Fibroblast of lung (primary cell): ENCODE measurements at regions not wholly inside any gene's neighbourhood (a gene's known extent, or its start where the extent isn't known, plus 50 kb on each side); places are given as distances from the start of the nearest gene placed in this dataset.
A peak's percentile ranks its signal among the peaks of the same experiment; 100 is the strongest.

Source experiments
- DNase-seq, 2 donors: peaks; one replicate each; pipeline versions ENCODE4 v3.0.0 to v3.0.0-alpha.2; 2010; ENCODE audit warnings: low read depth in 2 of 2
- H2AFZ ChIP-seq: 2 replicates; pipeline ENCODE4 v1.5.1; 2012; ENCODE audit warnings: low read length, control low read depth, inconsistent platforms
- H3K27ac ChIP-seq: 2 replicates; pipeline ENCODE4 v1.5.1; 2011; ENCODE audit warnings: low read length, control low read depth; ENCODE audit not compliant: insufficient read depth
- H3K27me3 ChIP-seq: 2 replicates; pipeline ENCODE4 v1.5.1; 2011; ENCODE audit warnings: mild to moderate bottlenecking, low read length; ENCODE audit not compliant: control insufficient read depth, insufficient read depth
- H3K36me3 ChIP-seq: 2 replicates; pipeline ENCODE4 v1.5.1; 2011; ENCODE audit warnings: low read length; ENCODE audit not compliant: control insufficient read depth, insufficient read depth
- H3K4me1 ChIP-seq: 2 replicates; pipeline ENCODE4 v1.5.1; 2011; ENCODE audit warnings: low read length; ENCODE audit not compliant: control insufficient read depth, insufficient read depth; ENCODE audit errors: extremely low read depth
- H3K4me2 ChIP-seq: 2 replicates; pipeline ENCODE4 v1.5.1; 2011; ENCODE audit warnings: low read length, control low read depth; ENCODE audit not compliant: insufficient read depth; ENCODE audit errors: extremely low read depth
- H3K4me3 ChIP-seq, 4 experiments: fragments of 200-600 bp in 1 of 4; sonication (generic) in 1 of 4; replicated peaks in 1 of 4; 2 replicates each; pipeline ENCODE4 v1.5.1; 2011 to 2016; ENCODE audit warnings: low read length in 4 of 4, low read depth in 3 of 4, mild to moderate bottlenecking in 3 of 4, control low read depth in 2 of 4, inconsistent platforms in 1 of 4, mixed read lengths in 1 of 4; ENCODE audit not compliant: insufficient read depth in 1 of 4; ENCODE audit errors: control extremely low read depth in 1 of 4
- H3K79me2 ChIP-seq: 2 replicates; pipeline ENCODE4 v1.5.1; 2012; ENCODE audit warnings: mild to moderate bottlenecking, low read length, inconsistent platforms; ENCODE audit not compliant: control insufficient read depth, insufficient read depth
- H3K9ac ChIP-seq: 2 replicates; pipeline ENCODE4 v1.5.1; 2011; ENCODE audit warnings: mild to moderate bottlenecking, low read length, control low read depth; ENCODE audit not compliant: insufficient read depth
- H3K9me3 ChIP-seq: 2 replicates; pipeline ENCODE4 v1.5.1; 2012; ENCODE audit warnings: low read depth, low read length; ENCODE audit not compliant: control insufficient read depth, insufficient read depth
- H4K20me1 ChIP-seq: 2 replicates; pipeline ENCODE4 v1.5.1; 2011; ENCODE audit warnings: low read length; ENCODE audit not compliant: control insufficient read depth, insufficient read depth; ENCODE audit errors: extremely low read depth
- EZH2 ChIP-seq: IDR thresholded peaks from 2 replicates; pipeline ENCODE4 v1.5.1; 2012; ENCODE audit warnings: low read length, control low read depth, mild to moderate bottlenecking; ENCODE audit errors: missing control alignments
- TF ChIP-seq, protein P1 (sequence below), 2 donors: IDR thresholded peaks in 1 of 2; conservative IDR thresholded peaks in 1 of 2; 1 replicate in 1 of 2; 2 replicates in 1 of 2; pipeline ENCODE4 v1.5.1; 2011 to 2012; ENCODE audit warnings: low read length in 2 of 2, control low read depth in 1 of 2, inconsistent platforms in 1 of 2, low read depth in 1 of 2, mild to moderate bottlenecking in 1 of 2

DNA sequence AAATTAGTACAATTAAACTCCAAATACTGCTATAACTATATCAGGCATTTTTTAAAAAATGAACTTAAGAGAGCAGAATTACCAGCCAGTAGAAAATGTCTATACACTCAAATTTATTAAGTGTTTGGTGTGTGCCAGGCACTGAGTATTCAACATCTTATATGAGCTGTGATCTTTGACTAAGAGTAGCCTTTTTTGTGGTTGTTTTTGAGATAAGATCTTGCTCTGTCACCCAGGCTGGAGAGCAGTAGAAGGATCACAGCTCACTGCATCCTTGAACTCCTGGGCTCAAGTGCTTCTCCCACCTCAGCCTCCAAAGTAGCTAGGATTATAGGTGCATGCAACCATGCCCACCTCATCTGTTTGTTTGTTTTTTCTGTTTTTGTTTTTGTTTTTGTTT is 102.5 kb upstream of the CELF2 start:
- no peaks in the 10 kb centered on the region for H3K27me3 ChIP-seq
- no peak overlapping the region for H3K4me3 ChIP-seq
- peaks cover 2% of the 10 kb centered on the region for H3K4me1 ChIP-seq
- H2AFZ ChIP-seq: no peak overlapping the region
- TF ChIP-seq, protein P1, sequence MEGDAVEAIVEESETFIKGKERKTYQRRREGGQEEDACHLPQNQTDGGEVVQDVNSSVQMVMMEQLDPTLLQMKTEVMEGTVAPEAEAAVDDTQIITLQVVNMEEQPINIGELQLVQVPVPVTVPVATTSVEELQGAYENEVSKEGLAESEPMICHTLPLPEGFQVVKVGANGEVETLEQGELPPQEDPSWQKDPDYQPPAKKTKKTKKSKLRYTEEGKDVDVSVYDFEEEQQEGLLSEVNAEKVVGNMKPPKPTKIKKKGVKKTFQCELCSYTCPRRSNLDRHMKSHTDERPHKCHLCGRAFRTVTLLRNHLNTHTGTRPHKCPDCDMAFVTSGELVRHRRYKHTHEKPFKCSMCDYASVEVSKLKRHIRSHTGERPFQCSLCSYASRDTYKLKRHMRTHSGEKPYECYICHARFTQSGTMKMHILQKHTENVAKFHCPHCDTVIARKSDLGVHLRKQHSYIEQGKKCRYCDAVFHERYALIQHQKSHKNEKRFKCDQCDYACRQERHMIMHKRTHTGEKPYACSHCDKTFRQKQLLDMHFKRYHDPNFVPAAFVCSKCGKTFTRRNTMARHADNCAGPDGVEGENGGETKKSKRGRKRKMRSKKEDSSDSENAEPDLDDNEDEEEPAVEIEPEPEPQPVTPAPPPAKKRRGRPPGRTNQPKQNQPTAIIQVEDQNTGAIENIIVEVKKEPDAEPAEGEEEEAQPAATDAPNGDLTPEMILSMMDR (conservative IDR thresholded peaks at IDR 0.05 in 1 of 2, IDR thresholded peaks at IDR 0.05 in 1 of 2; ENCODE audit: low read depth in 1 of 2, low read length in 2 of 2): no peak
- no peak for TF ChIP-seq EZH2
- no peaks in the 10 kb centered on the region for H3K36me3 ChIP-seq
- peak in 1 of 2 donors; percentile 10 for DNase-seq
- H3K4me2 ChIP-seq: no peak overlapping the region
- H3K79me2 ChIP-seq: no peaks in the 10 kb centered on the region
- H3K9me3 ChIP-seq: no peaks in the 10 kb centered on the region
- no peak overlapping the region for H3K27ac ChIP-seq
- no peaks in the 10 kb centered on the region for H4K20me1 ChIP-seq
- H3K9ac ChIP-seq: no peak overlapping the region

DNA sequence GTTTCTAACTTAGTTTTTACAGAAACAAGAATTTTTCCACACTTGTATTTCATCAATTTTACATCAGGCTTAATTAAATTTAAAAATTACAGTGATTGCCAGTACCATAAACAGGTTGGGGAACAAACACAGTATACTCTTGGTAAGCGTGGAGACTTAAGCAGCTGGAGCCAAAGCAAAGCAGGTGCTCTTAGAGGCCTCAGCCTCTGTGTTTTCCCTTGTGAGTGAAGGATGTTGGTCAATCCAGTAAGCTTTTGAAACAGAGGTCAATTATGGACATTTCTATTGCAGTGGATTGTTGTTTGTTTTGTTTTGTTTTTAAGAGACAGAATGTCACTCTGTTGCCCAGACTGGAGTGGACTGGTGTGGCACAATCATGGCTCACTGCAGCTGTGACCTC is 100.6 kb upstream of the CELF2 start:
- DNase-seq: no peak
- no peaks in the 10 kb centered on the region for H4K20me1 ChIP-seq
- no peak overlapping the region for H3K4me2 ChIP-seq
- H3K9ac ChIP-seq: no peak overlapping the region
- H3K4me3 ChIP-seq: no peak overlapping the region
- no peaks in the 10 kb centered on the region for H3K27me3 ChIP-seq
- TF ChIP-seq EZH2: no peak
- TF ChIP-seq, protein P1 (conservative IDR thresholded peaks at IDR 0.05 in 1 of 2, IDR thresholded peaks at IDR 0.05 in 1 of 2; ENCODE audit: low read depth in 1 of 2, low read length in 2 of 2): no peak
- H3K9me3 ChIP-seq: no peaks in the 10 kb centered on the region
- H2AFZ ChIP-seq: no peak overlapping the region
- no peaks in the 10 kb centered on the region for H3K79me2 ChIP-seq
- no peaks in the 10 kb centered on the region for H3K4me1 ChIP-seq
- H3K27ac ChIP-seq: no peak overlapping the region
- H3K36me3 ChIP-seq: no peaks in the 10 kb centered on the region

DNA sequence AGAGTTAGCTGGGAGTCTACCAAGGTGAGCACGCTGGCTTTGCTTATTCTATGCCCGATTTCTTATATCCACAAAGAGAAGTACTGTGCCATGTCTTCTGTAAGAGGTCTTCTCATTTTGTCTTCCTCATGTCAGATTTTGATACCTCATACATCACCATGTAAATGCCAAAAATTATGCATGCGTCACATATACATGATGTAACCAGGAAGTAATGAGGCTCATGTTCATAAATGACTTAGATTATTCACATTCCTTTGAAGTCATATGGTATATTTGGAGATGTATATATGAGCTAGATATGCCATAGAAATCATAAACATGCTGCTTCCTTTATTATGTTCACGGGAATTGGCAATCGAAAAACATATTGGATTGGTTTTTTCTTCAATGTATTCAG is 97.7 kb upstream of the CELF2 start:
- Histone ChIP-seq H2AFZ (no peak overlapping the region), H4K20me1 (no peaks in the 10 kb centered on the region), H3K4me3 (no peak overlapping the region), H3K36me3 (no peaks in the 10 kb centered on the region), H3K9ac (no peak overlapping the region), H3K27ac (no peak overlapping the region), H3K79me2 (no peaks in the 10 kb centered on the region), H3K9me3 (no peaks in the 10 kb centered on the region), H3K4me2 (no peak overlapping the region), H3K4me1 (no peaks in the 10 kb centered on the region), H3K27me3 (no peaks in the 10 kb centered on the region)
- no peak for DNase-seq
- TF ChIP-seq, protein P1 (conservative IDR thresholded peaks at IDR 0.05 in 1 of 2, IDR thresholded peaks at IDR 0.05 in 1 of 2; ENCODE audit: low read depth in 1 of 2, low read length in 2 of 2): no peak
- TF ChIP-seq EZH2: no peak
